NB4 (cell line): ENCODE measurements at regions not wholly inside any gene's neighbourhood (a gene's known extent, or its start where the extent isn't known, plus 50 kb on each side); places are given as distances from the start of the nearest gene placed in this dataset.

Source experiments
- MYC ChIP-seq: IDR thresholded peaks from 2 replicates; pipeline ENCODE4 v1.6.1; 2011; ENCODE audit warnings: low read depth, low read length
- POLR2A ChIP-seq: IDR thresholded peaks from 2 replicates; pipeline ENCODE4 v1.6.1; 2011; ENCODE audit warnings: mild to moderate bottlenecking; ENCODE audit not compliant: insufficient read length; ENCODE audit errors: extremely low read depth
- TF ChIP-seq, protein P1 (sequence below): IDR thresholded peaks from one replicate; pipeline ENCODE4 v1.5.1; 2012; ENCODE audit warnings: low read depth, low read length
- TF ChIP-seq, protein P2 (sequence below): IDR thresholded peaks from 2 replicates; pipeline ENCODE4 v1.6.1; 2011; ENCODE audit warnings: low read depth, low read length

DNA sequence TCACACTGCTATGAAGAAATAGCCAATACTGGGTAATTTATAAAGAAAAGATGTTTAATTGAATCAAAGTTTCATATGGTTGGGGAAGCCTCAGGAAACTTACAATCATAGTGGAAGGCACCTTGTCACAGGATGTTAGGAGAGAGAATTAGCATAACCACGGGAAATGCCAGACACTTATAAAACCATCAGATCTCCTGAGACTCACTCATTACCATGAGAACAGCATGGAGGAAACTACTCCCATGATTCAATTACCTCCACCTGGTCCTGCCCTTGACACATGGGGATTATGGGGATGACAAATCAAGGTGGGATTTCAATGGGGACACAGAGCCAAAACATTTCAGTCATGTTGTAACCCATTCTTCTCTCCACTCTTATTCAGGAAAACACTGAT is 472.9 kb upstream of the FSIP2 start:
- TF ChIP-seq, protein P1, sequence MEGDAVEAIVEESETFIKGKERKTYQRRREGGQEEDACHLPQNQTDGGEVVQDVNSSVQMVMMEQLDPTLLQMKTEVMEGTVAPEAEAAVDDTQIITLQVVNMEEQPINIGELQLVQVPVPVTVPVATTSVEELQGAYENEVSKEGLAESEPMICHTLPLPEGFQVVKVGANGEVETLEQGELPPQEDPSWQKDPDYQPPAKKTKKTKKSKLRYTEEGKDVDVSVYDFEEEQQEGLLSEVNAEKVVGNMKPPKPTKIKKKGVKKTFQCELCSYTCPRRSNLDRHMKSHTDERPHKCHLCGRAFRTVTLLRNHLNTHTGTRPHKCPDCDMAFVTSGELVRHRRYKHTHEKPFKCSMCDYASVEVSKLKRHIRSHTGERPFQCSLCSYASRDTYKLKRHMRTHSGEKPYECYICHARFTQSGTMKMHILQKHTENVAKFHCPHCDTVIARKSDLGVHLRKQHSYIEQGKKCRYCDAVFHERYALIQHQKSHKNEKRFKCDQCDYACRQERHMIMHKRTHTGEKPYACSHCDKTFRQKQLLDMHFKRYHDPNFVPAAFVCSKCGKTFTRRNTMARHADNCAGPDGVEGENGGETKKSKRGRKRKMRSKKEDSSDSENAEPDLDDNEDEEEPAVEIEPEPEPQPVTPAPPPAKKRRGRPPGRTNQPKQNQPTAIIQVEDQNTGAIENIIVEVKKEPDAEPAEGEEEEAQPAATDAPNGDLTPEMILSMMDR, result no peak
- TF ChIP-seq, protein P2, sequence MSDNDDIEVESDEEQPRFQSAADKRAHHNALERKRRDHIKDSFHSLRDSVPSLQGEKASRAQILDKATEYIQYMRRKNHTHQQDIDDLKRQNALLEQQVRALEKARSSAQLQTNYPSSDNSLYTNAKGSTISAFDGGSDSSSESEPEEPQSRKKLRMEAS, result no peak
- TF ChIP-seq POLR2A (no peak), MYC (no peak)
